Activated CD4-positive, alpha-beta T cell treated with anti-CD3 and anti-CD28 coated beads, Interleukin-10, Interleukin-2, amounts not matched to agents 100 ng/mL and 50 ng/mL, durations not matched to agents 16 hours and 8 hours (primary cell): ENCODE measurements at regions not wholly inside any gene's neighbourhood (a gene's known extent, or its start where the extent isn't known, plus 50 kb on each side); places are given as distances from the start of the nearest gene placed in this dataset.
"Not testable (repeated sequence)": the region's sequence is repeated elsewhere in the genome, so short reads cannot be mapped to it uniquely, and the experiment has no call there.

Experiments used
- DNase-seq: peaks from one replicate; pipeline ENCODE4 v3.0.0-alpha.2; 2020

- peak; percentile 64 for DNase-seq
Observed at GRCh38 chr16:29087673-29088072, 102.8 kb downstream of the LAT start.

GRCh38 chr16:29081829-29082639 lies 97.2 kb downstream of the LAT start:
- peak; percentile 25 for DNase-seq

GRCh38 chr16:29074554-29075402 lies 89.9 kb downstream of the LAT start:
- peak; percentile 45 for DNase-seq

- not testable (repeated sequence) for DNase-seq
Observed at GRCh38 chr16:29062235-29062634, 77.4 kb downstream of the LAT start.

GRCh38 chr16:29061467-29061921 lies 76.6 kb downstream of the LAT start:
- DNase-seq, result not testable (repeated sequence)

- DNase-seq, result not testable (repeated sequence)
Observed at GRCh38 chr16:29060022-29060810, 75.4 kb downstream of the LAT start.

GRCh38 chr16:29059575-29059974 lies 74.7 kb downstream of the LAT start:
- DNase-seq, result not testable (repeated sequence)
